Natural killer cell treated with Interleukin-12 subunit alpha and Interleukin-12 subunit beta and Interleukin-15 and Interleukin-18, amount 100 ng/mL, for 72 hours (primary cell): ENCODE measurements at regions not wholly inside any gene's neighbourhood (a gene's known extent, or its start where the extent isn't known, plus 50 kb on each side); places are given as distances from the start of the nearest gene placed in this dataset.

Experiments used
- ATAC-seq, 2 donors: fragments of 150-1000 bp; cut with Tn5 transposase in 1 of 2; sonication (Bioruptor Pico), chemical (Tn5 transposase) in 1 of 2; 2 replicates each; pipeline ENCODE4 v1.10.0; 2021
- DNase-seq: peaks from one replicate; pipeline ENCODE4 v3.0.0; 2022; ENCODE audit warnings: low spot score
- H3K27ac Mint-ChIP-seq, 2 donors: 1 replicate in 1 of 2; 2 replicates in 1 of 2; pipeline ENCODE4 v1.8.0; 2022; ENCODE audit warnings: mixed read lengths in 2 of 2, mild to moderate bottlenecking in 1 of 2, moderate library complexity in 1 of 2
- H3K27me3 Mint-ChIP-seq, 2 donors: 1 replicate in 1 of 2; 2 replicates in 1 of 2; pipeline ENCODE4 v1.8.0; 2022; ENCODE audit warnings: mixed read lengths in 2 of 2
- H3K36me3 Mint-ChIP-seq: one replicate; pipeline ENCODE4 v1.8.0; 2022; ENCODE audit warnings: mixed read lengths
- H3K4me1 Mint-ChIP-seq, 2 donors: 1 replicate in 1 of 2; 2 replicates in 1 of 2; pipeline ENCODE4 v1.8.0; 2022; ENCODE audit warnings: low read depth in 2 of 2, mixed read lengths in 2 of 2, mild to moderate bottlenecking in 1 of 2
- H3K4me3 Mint-ChIP-seq: one replicate; pipeline ENCODE4 v1.8.0; 2022; ENCODE audit warnings: mixed read lengths
- H3K9me3 Mint-ChIP-seq: 2 replicates; pipeline ENCODE4 v1.8.0; 2022; ENCODE audit warnings: mixed read lengths

- no peak overlapping the region for H3K4me3 Mint-ChIP-seq
- no peaks in the 10 kb centered on the region for H3K9me3 Mint-ChIP-seq
- no peak for ATAC-seq
- no peak for DNase-seq
- no peaks in the 10 kb centered on the region for H3K4me1 Mint-ChIP-seq
- no peak overlapping the region for H3K27ac Mint-ChIP-seq
- peaks cover 0 to 15% of the 10 kb centered on the region in 2 donors for H3K27me3 Mint-ChIP-seq
- H3K36me3 Mint-ChIP-seq: no peaks in the 10 kb centered on the region
These were observed 163.6 kb downstream of the BRMS1L start for GRCh38 chr14:35989736-35990135.

- H3K4me1 Mint-ChIP-seq: no peaks in the 10 kb centered on the region
- no peak for ATAC-seq
- no peak overlapping the region for H3K27ac Mint-ChIP-seq
- H3K4me3 Mint-ChIP-seq: no peak overlapping the region
- H3K9me3 Mint-ChIP-seq: no peaks in the 10 kb centered on the region
- peaks cover 0 to 12% of the 10 kb centered on the region in 2 donors for H3K27me3 Mint-ChIP-seq
- DNase-seq: no peak
- no peaks in the 10 kb centered on the region for H3K36me3 Mint-ChIP-seq
These were observed 163.0 kb downstream of the BRMS1L start for GRCh38 chr14:35988972-35989690.

- no peak for ATAC-seq
- no peak overlapping the region for H3K27ac Mint-ChIP-seq
- no peaks in the 10 kb centered on the region for H3K4me1 Mint-ChIP-seq
- H3K4me3 Mint-ChIP-seq: no peak overlapping the region
- no peak for DNase-seq
- no peaks in the 10 kb centered on the region for H3K36me3 Mint-ChIP-seq
- H3K9me3 Mint-ChIP-seq: no peaks in the 10 kb centered on the region
- peaks cover 0 to 7% of the 10 kb centered on the region in 2 donors for H3K27me3 Mint-ChIP-seq
These were observed 162.4 kb downstream of the BRMS1L start for GRCh38 chr14:35988550-35988949.

- Mint-ChIP-seq H3K27ac (no peak overlapping the region), H3K4me1 (no peaks in the 10 kb centered on the region), H3K36me3 (no peaks in the 10 kb centered on the region), H3K4me3 (no peak overlapping the region), H3K9me3 (no peaks in the 10 kb centered on the region), H3K27me3 (peaks cover 0 to 9% of the 10 kb centered on the region in 2 donors)
- ATAC-seq (no peak), DNase-seq (no peak)
These were observed 161.6 kb downstream of the BRMS1L start for GRCh38 chr14:35987731-35988130.

- ATAC-seq (no peak), DNase-seq (no peak)
- Mint-ChIP-seq H3K36me3 (no peaks in the 10 kb centered on the region), H3K27ac (no peak overlapping the region), H3K4me1 (no peaks in the 10 kb centered on the region), H3K4me3 (no peak overlapping the region), H3K9me3 (no peaks in the 10 kb centered on the region), H3K27me3 (peaks cover 0 to 12% of the 10 kb centered on the region in 2 donors)
These were observed 160.1 kb downstream of the BRMS1L start for GRCh38 chr14:35986219-35986573.

GRCh38 chr14:35985474-35986218 is 159.5 kb downstream of the BRMS1L start:
- no peak overlapping the region for H3K27ac Mint-ChIP-seq
- H3K4me1 Mint-ChIP-seq: no peaks in the 10 kb centered on the region
- DNase-seq (no peak), ATAC-seq (no peak)
- H3K4me3 Mint-ChIP-seq: no peak overlapping the region
- peaks cover 0 to 12% of the 10 kb centered on the region in 2 donors for H3K27me3 Mint-ChIP-seq
- no peaks in the 10 kb centered on the region for H3K36me3 Mint-ChIP-seq
- no peaks in the 10 kb centered on the region for H3K9me3 Mint-ChIP-seq

GRCh38 chr14:35979531-35979930 is 153.4 kb downstream of the BRMS1L start:
- peaks cover 0 to 6% of the 10 kb centered on the region in 2 donors for H3K27me3 Mint-ChIP-seq
- no peak for DNase-seq
- no peak for ATAC-seq
- no peaks in the 10 kb centered on the region for H3K9me3 Mint-ChIP-seq
- no peaks in the 10 kb centered on the region for H3K4me1 Mint-ChIP-seq
- H3K36me3 Mint-ChIP-seq: no peaks in the 10 kb centered on the region
- H3K4me3 Mint-ChIP-seq: no peak overlapping the region
- H3K27ac Mint-ChIP-seq: no peak overlapping the region

GRCh38 chr14:35978561-35978960 is 152.4 kb downstream of the BRMS1L start:
- Mint-ChIP-seq H3K4me3 (no peak overlapping the region), H3K27me3 (peaks cover 0 to 6% of the 10 kb centered on the region in 2 donors), H3K36me3 (no peaks in the 10 kb centered on the region), H3K27ac (no peak overlapping the region), H3K9me3 (no peaks in the 10 kb centered on the region), H3K4me1 (no peaks in the 10 kb centered on the region)
- ATAC-seq (no peak), DNase-seq (no peak)

- H3K27ac Mint-ChIP-seq: no peak overlapping the region
- H3K4me1 Mint-ChIP-seq: no peaks in the 10 kb centered on the region
- no peaks in the 10 kb centered on the region for H3K27me3 Mint-ChIP-seq
- no peaks in the 10 kb centered on the region for H3K36me3 Mint-ChIP-seq
- ATAC-seq: no peak
- H3K4me3 Mint-ChIP-seq: no peak overlapping the region
- no peaks in the 10 kb centered on the region for H3K9me3 Mint-ChIP-seq
- no peak for DNase-seq
These were observed 149.7 kb downstream of the BRMS1L start for GRCh38 chr14:35975814-35976213.

GRCh38 chr14:35973770-35974169 is 147.6 kb downstream of the BRMS1L start:
- no peaks in the 10 kb centered on the region for H3K36me3 Mint-ChIP-seq
- DNase-seq (no peak), ATAC-seq (no peak)
- H3K27me3 Mint-ChIP-seq: peaks cover 2 to 14% of the 10 kb centered on the region in 2 donors
- H3K27ac Mint-ChIP-seq: no peak overlapping the region
- H3K4me3 Mint-ChIP-seq: no peak overlapping the region
- no peaks in the 10 kb centered on the region for H3K9me3 Mint-ChIP-seq
- H3K4me1 Mint-ChIP-seq: no peaks in the 10 kb centered on the region

GRCh38 chr14:35971965-35972630 is 146.0 kb downstream of the BRMS1L start:
- DNase-seq: no peak
- no peaks in the 10 kb centered on the region for H3K9me3 Mint-ChIP-seq
- no peaks in the 10 kb centered on the region for H3K4me1 Mint-ChIP-seq
- peaks cover 2 to 16% of the 10 kb centered on the region in 2 donors for H3K27me3 Mint-ChIP-seq
- no peak overlapping the region for H3K4me3 Mint-ChIP-seq
- no peak overlapping the region for H3K27ac Mint-ChIP-seq
- no peaks in the 10 kb centered on the region for H3K36me3 Mint-ChIP-seq
- no peak for ATAC-seq

GRCh38 chr14:35969310-35969709 is 143.2 kb downstream of the BRMS1L start:
- no peak for ATAC-seq
- no peak overlapping the region for H3K27ac Mint-ChIP-seq

GRCh38 chr14:35965400-35965799 is 139.3 kb downstream of the BRMS1L start:
- ATAC-seq (no peak), DNase-seq (no peak)
- H3K27ac Mint-ChIP-seq: no peak overlapping the region
- H3K4me1 Mint-ChIP-seq: no peaks in the 10 kb centered on the region
- H3K36me3 Mint-ChIP-seq: no peaks in the 10 kb centered on the region
- H3K27me3 Mint-ChIP-seq: peaks cover 2 to 16% of the 10 kb centered on the region in 2 donors
- no peaks in the 10 kb centered on the region for H3K9me3 Mint-ChIP-seq
- H3K4me3 Mint-ChIP-seq: no peak overlapping the region

More at GRCh38 chr14:35969310-35969709, 143.2 kb downstream of the BRMS1L start:
- H3K4me1 Mint-ChIP-seq: no peaks in the 10 kb centered on the region
- H3K36me3 Mint-ChIP-seq: no peaks in the 10 kb centered on the region
- peaks cover 2 to 16% of the 10 kb centered on the region in 2 donors for H3K27me3 Mint-ChIP-seq
- no peaks in the 10 kb centered on the region for H3K9me3 Mint-ChIP-seq
- no peak for DNase-seq
- no peak overlapping the region for H3K4me3 Mint-ChIP-seq

- DNase-seq (no peak), ATAC-seq (no peak)
- H3K4me3 Mint-ChIP-seq: no peak overlapping the region
- no peaks in the 10 kb centered on the region for H3K4me1 Mint-ChIP-seq
- H3K27ac Mint-ChIP-seq: no peak overlapping the region
- H3K36me3 Mint-ChIP-seq: no peaks in the 10 kb centered on the region
- no peaks in the 10 kb centered on the region for H3K9me3 Mint-ChIP-seq
- peaks cover 0 to 12% of the 10 kb centered on the region in 2 donors for H3K27me3 Mint-ChIP-seq
These were observed 138.7 kb downstream of the BRMS1L start for GRCh38 chr14:35964697-35965286.
